Putamen (tissue), 1 donor: ENCODE measurements at regions not wholly inside any gene's neighbourhood (a gene's known extent, or its start where the extent isn't known, plus 50 kb on each side); places are given as distances from the start of the nearest gene placed in this dataset.
"Not testable (repeated sequence)": the region's sequence is repeated elsewhere in the genome, so short reads cannot be mapped to it uniquely, and the experiment has no call there.

Experiments
- DNase-seq: peaks from one replicate; pipeline ENCODE4 v3.0.0-alpha.2; 2016; ENCODE audit warnings: low spot score

DNA sequence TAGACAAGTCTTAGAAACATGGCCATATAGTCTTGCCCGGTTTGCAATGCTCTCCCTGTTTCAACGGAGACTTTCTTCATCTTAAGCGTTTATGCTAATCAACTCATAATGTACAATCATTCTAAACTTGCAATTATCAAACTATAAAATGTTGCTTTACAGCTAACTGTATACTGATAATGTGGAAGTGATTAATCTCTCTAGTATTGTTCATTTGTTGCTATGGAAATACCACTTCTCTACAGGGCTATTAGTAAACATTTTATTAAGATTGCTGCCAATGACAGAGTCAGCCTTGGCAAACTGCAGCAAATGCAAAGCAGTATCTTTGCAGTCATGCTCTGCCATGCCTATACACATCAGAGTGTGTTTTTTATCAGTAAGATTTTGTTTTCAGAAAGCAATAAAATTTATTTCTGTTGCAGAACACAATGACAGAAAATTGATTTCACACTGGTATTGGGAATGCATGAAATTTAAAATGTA is 1201.8 kb upstream of the CDH2 start:
- DNase-seq = no peak

DNA sequence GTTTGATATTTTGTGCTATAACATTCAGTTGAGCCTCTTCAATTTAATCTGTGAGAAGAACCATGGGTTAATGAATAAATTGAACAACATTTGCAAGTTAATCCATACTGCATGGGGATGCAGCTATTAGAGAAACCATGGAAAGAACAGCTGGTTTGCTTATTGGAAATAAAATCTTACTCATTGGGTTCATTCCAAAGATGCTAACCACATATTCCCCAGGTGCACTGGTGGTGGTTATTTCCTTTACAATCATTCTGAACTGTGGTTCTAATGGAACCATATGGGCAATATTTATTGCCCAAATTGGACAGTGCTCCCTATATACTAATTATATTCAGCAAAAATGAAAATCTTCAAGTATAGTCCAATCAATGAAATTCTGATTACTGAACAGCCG is 1200.4 kb upstream of the CDH2 start:
- DNase-seq = no peak

DNA sequence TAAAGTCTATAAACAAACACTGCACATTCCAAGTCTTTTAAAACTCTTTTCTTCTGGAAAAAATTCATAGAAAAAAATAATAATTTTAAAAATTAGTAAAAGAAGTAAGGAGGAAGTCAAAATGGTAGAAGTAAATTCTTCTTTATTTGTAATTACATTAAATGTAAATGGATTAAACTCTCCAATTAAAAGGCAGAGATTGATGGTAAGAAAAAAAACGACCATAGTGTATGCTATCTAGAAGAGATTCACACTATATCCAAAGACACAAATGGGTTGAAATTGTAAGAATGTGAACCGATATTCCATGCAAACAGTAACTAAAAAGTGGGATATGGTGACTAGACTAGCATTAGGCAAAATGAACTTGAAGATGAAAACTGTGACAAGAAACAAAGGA is 1196.1 kb upstream of the CDH2 start:
- no peak for DNase-seq

DNA sequence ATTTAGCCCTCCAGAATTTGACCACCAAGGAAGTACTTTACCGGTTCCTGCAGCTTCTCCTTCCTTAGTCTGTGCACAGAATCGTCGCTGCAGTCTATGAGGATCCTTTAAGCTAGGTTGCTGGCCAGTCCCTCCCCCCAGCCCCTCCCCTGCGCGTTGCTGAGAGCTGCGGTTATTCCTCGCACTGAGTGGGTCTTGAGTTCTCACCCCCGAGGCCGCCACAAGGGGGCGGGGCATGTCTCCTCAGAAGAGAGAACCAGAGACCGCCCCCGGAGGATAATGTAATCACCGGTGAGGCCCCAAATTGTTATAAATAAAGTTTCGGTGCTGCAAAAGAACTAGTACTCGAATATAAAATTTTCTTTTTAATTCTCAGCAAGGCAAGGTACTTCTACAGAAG is 1184.9 kb upstream of the CDH2 start:
- DNase-seq = no peak

DNA sequence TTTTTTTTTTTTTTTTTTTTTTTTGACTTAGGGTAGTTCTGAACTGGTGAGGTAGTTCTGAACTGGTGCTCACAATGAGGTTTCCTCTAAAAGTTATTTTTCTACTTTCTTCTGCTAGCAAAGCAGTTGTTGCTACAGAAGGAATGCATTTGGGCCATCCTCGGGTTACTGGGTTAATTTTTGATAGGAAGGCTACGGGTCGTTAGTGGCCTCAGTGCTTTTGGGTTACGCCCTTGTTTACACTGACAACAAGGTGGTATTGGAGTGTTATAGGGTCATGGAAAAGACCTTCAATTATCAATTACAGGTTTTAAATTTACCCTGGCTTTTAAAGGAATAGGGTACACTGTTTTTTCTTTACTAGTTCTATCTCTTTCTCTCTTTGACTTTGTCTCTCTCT is 1183.7 kb upstream of the CDH2 start:
- not testable (repeated sequence) for DNase-seq

DNA sequence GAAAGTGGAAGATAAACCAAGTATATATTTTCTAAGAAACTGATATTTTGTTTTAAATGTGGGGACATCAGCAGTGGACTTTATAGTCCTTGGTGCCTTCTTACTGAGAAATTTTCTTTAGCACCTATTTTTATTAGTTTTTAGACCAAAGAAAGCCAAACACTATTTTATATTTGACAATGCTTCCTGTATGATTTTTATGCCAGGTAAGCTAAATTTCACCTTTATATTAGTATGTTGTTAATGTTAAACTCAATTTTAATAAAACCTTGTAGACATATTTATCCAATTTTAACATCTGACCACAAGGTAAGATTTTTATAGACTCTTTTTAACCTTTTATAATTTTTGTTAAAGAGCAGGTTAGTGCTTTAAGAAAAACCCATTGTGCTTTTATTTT is 1182.3 kb upstream of the CDH2 start:
- DNase-seq = not testable (repeated sequence)

DNA sequence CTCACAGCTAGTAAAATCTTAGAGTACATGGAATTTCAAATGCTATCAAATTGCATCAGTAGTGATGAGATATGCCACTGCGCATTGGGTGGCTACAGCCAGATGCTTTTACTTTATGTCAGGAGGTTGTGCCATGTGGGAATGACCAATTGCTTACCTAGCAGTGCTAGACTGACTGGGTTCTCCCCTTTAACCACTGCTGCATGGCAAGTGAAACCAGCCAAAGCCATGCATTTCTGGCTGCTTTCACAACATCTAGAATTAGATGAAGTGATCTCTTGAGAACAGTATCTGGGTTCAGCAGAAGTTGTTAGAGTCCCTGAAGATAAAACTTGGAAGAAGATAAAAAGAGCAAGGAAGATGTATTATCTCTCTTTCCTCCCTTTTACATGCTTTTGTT is 1174.2 kb upstream of the CDH2 start:
- no peak for DNase-seq

DNA sequence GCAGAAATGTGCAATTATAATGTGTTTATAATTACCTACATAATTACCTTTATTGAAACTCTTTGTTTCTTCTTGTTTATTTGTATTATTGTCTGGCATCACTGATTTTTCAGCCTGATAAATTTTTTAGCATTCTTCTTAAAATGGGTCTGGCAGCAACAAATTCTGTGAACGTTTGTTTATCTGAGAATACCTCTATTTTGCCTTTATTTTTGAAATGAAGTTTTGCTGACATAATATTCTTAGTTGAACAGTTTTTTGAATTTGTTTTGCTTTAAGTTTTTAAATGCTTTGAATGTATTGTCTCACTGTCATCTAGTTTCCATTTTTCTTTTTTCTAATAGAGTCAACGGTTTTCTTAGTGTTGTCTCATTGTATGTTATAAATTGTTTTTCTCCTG is 1152.0 kb upstream of the CDH2 start:
- no peak for DNase-seq

DNA sequence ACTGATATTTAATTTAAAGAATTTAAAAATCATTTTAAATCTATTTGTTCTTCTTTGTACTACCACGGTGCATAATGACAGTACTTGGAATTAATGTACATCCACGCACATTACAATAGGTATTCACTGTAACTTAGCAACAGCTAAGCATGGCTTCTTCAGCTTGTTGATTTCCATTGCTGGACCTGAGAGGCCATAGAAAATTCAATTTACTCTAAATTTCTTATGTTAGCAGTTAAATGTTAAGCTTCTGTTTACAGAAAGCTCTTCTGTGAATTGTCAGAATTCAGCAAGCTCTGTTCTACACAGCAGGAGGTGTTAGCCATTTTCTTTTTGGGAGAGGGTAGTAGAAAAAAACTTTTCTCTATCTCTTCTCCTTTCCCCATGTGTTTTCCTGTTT is 1149.3 kb upstream of the CDH2 start:
- no peak for DNase-seq

DNA sequence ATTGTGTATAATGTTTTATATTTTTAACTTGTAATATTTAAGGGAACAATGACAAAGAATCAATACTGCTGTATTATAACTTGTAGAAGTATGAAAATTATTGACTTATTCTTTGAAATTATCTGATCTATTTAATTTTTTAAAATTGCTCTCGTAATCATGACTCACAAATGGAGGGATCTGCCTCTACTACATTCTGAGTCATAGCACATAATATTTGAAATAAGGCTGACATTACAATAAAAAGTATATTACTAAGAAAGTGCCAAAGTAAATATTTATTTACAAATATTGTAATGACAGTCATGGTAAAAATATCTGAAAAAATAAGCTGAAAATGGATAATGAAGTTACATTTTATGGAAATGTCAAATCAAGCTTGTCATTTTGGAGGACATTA is 1144.6 kb upstream of the CDH2 start:
- DNase-seq = no peak

DNA sequence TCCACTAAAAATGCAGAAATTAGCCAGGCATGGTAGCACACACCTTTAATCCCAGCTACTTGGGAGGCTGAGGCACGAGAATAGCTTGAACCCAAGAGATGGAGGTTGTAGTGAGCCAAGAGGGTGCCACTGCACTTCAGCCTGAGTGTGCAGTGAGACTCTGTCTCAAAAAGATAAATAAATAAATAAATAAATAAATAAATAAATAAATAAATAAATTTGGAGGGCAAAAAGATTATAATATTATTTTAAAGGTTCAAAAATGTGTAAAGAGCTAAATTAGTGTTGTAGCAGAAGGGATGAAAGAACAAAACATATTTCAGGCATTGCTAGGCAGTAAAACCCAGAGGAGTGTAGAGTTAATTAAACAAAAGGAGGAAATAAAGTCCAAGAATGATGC is 1136.4 kb upstream of the CDH2 start:
- no peak for DNase-seq

DNA sequence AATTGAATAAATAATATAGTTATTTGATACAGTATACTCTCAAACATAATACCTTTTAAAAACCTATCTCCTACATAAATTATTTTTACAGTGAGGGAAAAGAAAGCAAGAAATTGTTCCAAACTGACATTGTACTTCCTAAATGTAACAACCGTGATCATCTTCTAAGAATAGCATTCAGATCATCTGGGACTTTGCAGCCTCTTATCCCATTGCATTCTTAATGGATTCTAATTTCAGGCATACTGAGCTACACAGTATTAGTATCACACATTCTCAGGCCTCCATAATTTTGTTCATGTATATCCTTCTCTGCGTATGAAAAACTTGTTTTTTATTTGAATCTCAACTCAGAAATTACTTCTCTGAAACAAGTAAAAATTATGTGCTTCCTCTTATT is 1134.7 kb upstream of the CDH2 start:
- no peak for DNase-seq

DNA sequence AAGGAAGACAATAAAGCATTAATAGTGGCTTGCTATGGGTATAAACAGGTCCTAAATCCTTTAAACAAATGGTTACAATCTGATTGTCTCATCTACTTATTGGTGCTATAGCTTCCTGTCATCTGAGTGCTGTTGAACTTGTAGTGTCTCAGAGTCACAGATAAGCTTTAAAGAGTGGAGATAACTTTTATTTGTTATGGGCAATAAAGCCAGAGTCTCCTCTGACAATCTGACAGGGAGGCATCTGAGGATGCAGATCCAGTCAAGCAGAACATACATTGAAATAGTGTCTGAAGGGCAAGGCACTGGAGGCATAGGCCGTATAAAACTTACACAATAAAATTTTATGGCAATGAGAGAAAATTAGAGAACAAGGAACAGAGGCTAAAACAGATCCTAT is 1132.4 kb upstream of the CDH2 start:
- DNase-seq = no peak

DNA sequence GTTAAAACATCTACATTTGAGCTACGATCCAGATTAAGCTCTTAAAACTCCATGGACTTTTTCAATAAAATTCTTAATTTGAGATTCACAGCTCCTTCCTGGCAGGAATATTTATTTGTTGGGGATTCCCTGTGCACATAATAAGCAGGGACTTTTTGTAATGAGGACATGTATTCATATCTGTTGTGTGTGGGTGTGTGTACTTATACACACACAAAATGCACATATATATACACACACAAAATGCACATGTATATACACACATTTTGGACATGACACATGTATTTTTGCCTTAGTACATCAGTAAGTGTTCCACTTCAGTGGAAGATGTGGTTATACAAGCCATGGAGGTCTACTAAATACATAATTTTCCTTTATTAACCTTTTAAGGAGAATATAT is 1131.1 kb upstream of the CDH2 start:
- no peak for DNase-seq

DNA sequence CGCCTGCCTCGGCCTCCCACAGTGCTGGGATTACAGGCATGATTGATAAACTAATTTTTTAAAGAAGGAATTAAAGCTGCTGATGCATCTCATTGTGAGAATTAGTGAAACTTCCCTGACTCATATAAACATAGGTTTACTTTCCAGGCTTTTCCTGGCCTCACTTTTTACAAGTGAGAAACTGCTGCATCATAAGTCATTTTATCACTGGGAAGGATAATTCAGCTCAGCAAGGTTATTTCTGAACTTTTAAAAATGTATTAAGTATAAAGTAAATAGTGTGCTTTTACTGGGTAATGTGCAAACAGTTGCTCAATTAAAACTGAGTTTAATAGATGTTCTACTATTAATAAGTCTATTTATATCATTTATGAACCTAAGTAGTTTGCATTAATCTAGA is 1130.3 kb upstream of the CDH2 start:
- no peak for DNase-seq

DNA sequence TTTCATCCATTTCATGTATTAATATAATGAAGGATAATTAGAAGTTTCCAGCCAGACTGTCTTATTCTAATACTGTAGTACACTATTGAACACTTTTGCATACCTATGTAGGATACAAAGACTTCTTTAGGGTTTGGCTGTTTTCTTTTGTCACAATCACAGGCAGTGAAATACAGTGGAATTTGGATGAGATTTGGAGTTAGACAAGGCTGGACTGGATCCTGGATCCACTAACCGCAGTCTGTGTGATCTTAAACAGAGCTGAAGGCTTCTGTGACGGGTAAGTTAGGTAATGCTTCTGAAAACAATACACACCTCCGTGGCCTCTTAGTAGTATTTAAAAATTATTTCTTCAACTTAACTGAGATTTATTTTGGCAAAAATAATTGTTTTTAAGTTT is 1128.6 kb upstream of the CDH2 start:
- DNase-seq = no peak

DNA sequence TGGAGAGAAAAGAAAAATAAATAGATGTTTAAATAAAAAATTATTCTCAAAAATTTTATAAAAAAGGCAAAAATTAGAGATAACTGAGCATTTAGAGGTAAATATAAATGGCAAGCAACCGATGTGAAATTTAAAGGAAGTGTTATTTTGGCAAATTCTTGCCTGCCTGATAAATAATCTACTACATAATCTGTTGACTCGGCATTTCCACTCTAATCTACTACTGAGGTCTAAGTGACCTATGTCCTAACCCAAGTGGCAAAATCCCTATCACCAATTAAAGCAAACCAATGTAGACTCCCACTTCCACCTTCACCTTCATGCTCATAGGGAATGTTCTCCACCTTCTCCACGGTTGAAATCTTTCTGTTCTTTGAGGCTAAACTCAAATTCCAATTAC is 1124.1 kb upstream of the CDH2 start:
- DNase-seq = no peak

DNA sequence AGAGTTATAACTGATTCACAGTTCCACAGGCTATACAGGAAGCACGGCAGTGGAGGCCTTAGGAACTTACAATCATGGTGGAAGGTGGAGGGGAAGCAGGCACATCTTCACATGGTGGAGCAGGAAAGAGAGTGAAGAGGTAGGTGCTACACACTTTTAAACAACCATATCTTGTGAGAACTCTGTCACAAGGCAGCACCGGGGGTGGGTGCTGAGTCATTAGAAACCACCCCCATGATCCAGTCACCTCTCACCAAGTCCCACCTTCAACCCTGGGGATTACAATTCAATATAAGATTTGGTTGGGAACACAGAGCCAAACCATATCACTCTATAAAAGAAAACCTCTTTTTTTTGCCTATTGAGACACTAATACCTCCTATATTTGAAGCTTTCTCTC is 1108.5 kb upstream of the CDH2 start:
- no peak for DNase-seq

DNA sequence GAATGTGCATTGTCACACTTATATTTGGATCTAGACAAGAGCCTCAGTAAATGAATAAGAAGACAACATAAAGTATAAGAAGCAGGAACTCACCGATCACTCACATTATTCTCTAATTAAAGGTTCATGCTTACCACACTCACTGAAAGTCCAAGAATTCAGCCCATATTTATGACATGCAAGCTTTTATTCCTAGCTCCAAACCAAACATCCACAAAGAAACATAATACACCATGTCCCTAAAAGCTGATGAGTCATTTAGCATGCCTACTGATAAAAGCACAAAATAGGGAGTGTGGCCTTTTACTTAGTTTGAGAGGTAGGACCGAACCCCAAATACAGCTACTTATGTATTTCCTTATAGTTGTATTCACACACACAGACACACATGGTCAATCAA is 1094.6 kb upstream of the CDH2 start:
- no peak for DNase-seq

DNA sequence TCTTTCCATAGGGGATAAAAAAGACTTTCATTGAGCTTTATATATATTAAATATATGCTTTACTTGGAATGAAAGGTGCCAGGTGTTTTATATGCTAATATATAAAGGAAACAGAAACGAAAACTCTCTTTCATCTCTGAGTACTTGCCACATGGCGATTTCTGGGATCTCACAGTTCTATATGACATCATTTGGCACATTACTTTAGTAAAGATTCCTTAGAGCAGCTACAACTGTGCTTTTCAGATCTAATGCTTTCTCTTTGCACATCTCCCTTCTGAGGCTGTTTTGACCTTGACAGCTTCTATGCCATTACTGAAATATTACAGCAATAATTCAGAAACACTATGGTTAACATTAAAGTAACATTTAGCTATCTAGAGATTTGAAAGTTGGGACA is 1082.9 kb upstream of the CDH2 start:
- DNase-seq = no peak

DNA sequence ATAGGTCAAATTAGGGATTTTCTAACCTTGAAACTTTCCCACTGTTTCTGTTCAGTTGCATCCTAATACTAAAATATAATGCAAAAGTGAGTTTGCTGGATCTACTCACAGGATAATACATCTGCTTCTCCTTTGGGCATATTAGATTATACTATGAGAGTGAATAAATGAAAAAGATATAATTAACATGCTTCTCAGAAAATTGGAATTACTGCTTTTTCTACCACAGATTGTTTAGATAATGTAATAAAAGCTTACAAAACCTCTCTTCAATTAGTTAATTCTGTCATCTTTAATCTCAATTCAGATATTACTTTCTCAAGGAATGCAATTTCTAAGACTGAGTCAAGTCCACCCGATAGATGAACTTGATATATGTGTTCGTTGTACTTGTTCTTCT is 1077.2 kb upstream of the CDH2 start:
- no peak for DNase-seq

DNA sequence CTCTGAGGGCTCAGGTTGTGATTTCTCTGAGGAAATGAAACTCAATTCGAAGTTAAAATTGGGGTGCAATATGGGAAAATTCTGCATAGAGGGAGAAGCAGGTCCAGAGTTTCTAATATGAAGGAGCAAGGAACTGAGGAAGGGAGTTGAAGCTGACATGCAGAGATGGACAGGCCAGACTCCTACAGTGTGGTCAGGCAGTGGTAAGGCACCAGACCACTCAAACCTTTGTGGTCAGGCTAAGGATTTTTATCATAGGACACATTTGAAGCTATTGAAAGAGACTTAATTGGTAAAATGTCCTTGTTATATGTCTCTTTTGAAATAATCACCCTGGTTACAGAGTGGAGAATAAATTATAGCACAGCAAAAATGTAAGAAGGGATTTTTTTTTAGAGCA is 1074.8 kb upstream of the CDH2 start:
- no peak for DNase-seq

DNA sequence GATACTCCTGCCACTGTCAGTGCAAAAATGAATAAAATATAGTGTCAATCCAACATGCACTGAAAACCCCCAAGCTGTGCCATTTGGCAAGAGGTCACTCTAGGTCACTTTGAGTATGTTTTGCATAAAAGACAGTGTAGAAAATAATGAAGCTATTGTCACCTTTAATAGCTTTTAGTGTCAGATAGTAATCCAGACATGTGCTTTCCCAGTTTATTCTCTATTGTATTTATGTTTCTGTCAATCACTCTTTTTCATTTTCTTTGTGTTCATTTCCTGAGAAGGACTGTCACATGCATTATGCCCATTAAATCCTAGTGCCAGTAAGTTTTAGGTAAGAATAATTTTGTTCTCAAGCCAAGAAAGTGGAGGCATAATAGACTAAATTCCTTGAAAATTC is 1073.9 kb upstream of the CDH2 start:
- no peak for DNase-seq

DNA sequence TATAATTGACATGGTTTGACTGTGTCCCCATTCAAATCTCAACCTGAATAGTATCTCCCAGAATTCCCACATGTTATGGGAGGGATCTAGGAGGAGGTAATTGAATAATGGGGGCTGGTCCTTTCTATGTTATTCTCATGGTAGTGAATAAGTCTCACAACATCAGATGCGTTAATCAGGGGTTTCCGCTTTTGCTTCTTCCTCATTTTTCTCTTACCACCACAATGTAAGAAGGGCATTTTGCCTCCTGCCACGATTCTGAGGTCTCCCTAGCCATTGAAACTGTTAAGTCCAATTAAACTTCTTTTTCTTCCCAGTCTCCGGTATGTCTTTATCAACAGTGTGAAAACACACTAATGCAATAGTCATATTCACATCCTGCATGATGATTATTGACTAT is 1073.3 kb upstream of the CDH2 start:
- DNase-seq = no peak

DNA sequence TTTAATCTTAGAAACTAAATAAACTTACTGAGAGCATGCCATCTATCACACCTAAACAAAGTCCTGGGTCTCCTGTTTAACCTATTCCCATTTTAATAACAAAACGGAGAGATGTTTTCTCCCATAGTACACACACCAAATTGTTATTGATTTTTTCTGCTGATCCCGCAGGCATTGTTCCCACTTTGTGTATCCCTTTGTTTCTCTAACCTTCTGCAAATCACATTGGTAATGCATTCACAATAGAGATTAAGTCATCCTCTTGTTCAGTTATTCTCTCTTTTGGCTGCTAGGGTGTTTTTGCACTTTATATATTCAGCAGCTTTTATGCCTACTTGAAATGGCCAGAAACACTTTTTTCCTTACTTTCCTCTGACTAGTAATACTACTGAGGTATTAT is 1071.9 kb upstream of the CDH2 start:
- DNase-seq = peak; percentile 12
